A549 (cell line): ENCODE measurements at regions not wholly inside any gene's neighbourhood (a gene's known extent, or its start where the extent isn't known, plus 50 kb on each side); places are given as distances from the start of the nearest gene placed in this dataset.
A peak's percentile ranks its signal among the peaks of the same experiment; 100 is the strongest.

Experiments
- ATAC-seq, 2 experiments: fragments of 200-7000 bp in 1 of 2; fragments of >200 bp in 1 of 2; cut with Nextera tagmentation in 1 of 2; cut with Tn5 transposase in 1 of 2; 3 replicates each; pipeline versions ENCODE4 v1.8.0 to v1.9.1; 2018 to 2020; ENCODE audit warnings: mild to moderate bottlenecking in 1 of 2, moderate library complexity in 1 of 2
- CTCF ChIA-PET: fragments of 300-600 bp; sonication (Branson Sonifier 250); formaldehyde crosslinking; extraction: SDS; loops from one replicate; lab custom pipeline; 2021; ENCODE audit warnings: antibody characterized with exemption, inconsistent platforms; lab: Yijun Ruan, JAX
- POLR2A ChIA-PET: fragments of 350-600 bp; formaldehyde crosslinking; extraction: SDS; loops from one replicate; lab custom pipeline; 2021; ENCODE audit warnings: antibody characterized with exemption, inconsistent platforms; lab: Yijun Ruan, JAX
- DNase-seq, 2 experiments: peaks; one replicate each; pipeline versions ENCODE4 v3.0.0 to v3.0.0-alpha.2; 2011 to 2016; ENCODE audit warnings: low read depth in 1 of 2, low spot score in 1 of 2
- FAIRE-seq: peaks from 2 replicates; lab custom pipeline; 2011; peaks lifted over from hg19 to GRCh38; lab: Jason Lieb, UNC
- H3K27ac ChIP-seq, 2 experiments: fragments of >200 bp; sonication (Bioruptor Twin); formaldehyde crosslinking; 3 replicates each; pipeline ENCODE4 v1.5.1; 2016 to 2017
- H3K4me1 ChIP-seq: fragments of >200 bp; sonication (Bioruptor Twin); formaldehyde crosslinking; 3 replicates; pipeline ENCODE4 v1.6.1; 2016
- H3K4me2 ChIP-seq: fragments of >200 bp; sonication (Bioruptor Twin); formaldehyde crosslinking; 3 replicates; pipeline ENCODE4 v1.6.1; 2016
- H3K4me3 ChIP-seq: fragments of >200 bp; sonication (Bioruptor Twin); formaldehyde crosslinking; 3 replicates; pipeline ENCODE4 v1.5.1; 2016
- H3K9me3 ChIP-seq: fragments of >200 bp; sonication (Bioruptor Twin); formaldehyde crosslinking; 3 replicates; pipeline ENCODE4 v1.6.1; 2016
- ATOH8 ChIP-seq: fragments of 250-450 bp; sonication (Bioruptor Pico); IDR thresholded peaks from 2 replicates; pipeline ENCODE4 v1.5.0; 2020; ENCODE audit warnings: low read depth, mild to moderate bottlenecking, moderate library complexity
- CBX2 ChIP-seq: fragments of 200-600 bp; sonication (generic); IDR thresholded peaks from 2 replicates; pipeline ENCODE4 v1.6.1; 2016; ENCODE audit warnings: low read depth, mild to moderate bottlenecking, borderline replicate concordance
- E2F6 ChIP-seq: IDR thresholded peaks from 2 replicates; pipeline ENCODE4 v1.6.1; 2012; ENCODE audit warnings: low read depth, borderline replicate concordance
- ELK1 ChIP-seq: fragments of 150-350 bp; IDR thresholded peaks from 2 replicates; pipeline ENCODE4 v1.6.1; 2014; ENCODE audit warnings: low read depth, mild to moderate bottlenecking, low read length
- FOSB ChIP-seq: fragments of 250-450 bp; sonication (Bioruptor Pico); IDR thresholded peaks from 2 replicates; pipeline ENCODE4 v1.5.0; 2020; ENCODE audit warnings: mild to moderate bottlenecking, moderate library complexity
- FOXS1 ChIP-seq: fragments of 250-450 bp; sonication (Bioruptor Pico); IDR thresholded peaks from 2 replicates; pipeline ENCODE4 v1.5.0; 2020; ENCODE audit warnings: mild to moderate bottlenecking, moderate library complexity
- GATA3 ChIP-seq: IDR thresholded peaks from 2 replicates; pipeline ENCODE4 v1.6.1; 2012; ENCODE audit warnings: borderline replicate concordance
- HOXB5 ChIP-seq: fragments of 250-450 bp; sonication (Bioruptor Pico); IDR thresholded peaks from 2 replicates; pipeline ENCODE4 v1.5.0; 2020; ENCODE audit warnings: mild to moderate bottlenecking, moderate library complexity
- MAX ChIP-seq: IDR thresholded peaks from 2 replicates; pipeline ENCODE4 v1.6.1; 2012
- NFE2L2 ChIP-seq: fragments of 150-350 bp; conservative IDR thresholded peaks from 2 replicates; pipeline ENCODE4 v1.6.1; 2014; ENCODE audit warnings: low read length
- NPAS2 ChIP-seq: fragments of 250-450 bp; sonication (Bioruptor Pico); IDR thresholded peaks from 2 replicates; pipeline ENCODE4 v1.8.0; 2022; ENCODE audit warnings: mild to moderate bottlenecking, moderate library complexity, borderline replicate concordance
- PBX3 ChIP-seq: IDR thresholded peaks from 2 replicates; pipeline ENCODE4 v1.6.1; 2012
- POLR2A ChIP-seq: IDR thresholded peaks from 2 replicates; pipeline ENCODE4 v1.6.1; 2012; ENCODE audit warnings: mild to moderate bottlenecking, low read length
- RCOR1 ChIP-seq: fragments of 150-350 bp; IDR thresholded peaks from 2 replicates; pipeline ENCODE4 v1.6.1; 2014; ENCODE audit warnings: antibody characterized with exemption, low read length, low read depth
- REST ChIP-seq: fragments of 200-600 bp; sonication (generic); IDR thresholded peaks from 2 replicates; pipeline ENCODE4 v1.6.1; 2016; ENCODE audit warnings: antibody characterized with exemption, mild to moderate bottlenecking, moderate library complexity
- USF2 ChIP-seq: fragments of 450-650 bp; IDR thresholded peaks from 2 replicates; pipeline ENCODE4 v1.6.1; 2014; ENCODE audit warnings: antibody characterized with exemption
- ZC3H11A ChIP-seq: fragments of 450-650 bp; IDR thresholded peaks from 2 replicates; pipeline ENCODE4 v1.6.1; 2014; ENCODE audit warnings: antibody characterized with exemption, mild to moderate bottlenecking
- ZFP36 ChIP-seq: fragments of 450-650 bp; IDR thresholded peaks from 2 replicates; pipeline ENCODE4 v1.6.1; 2014; ENCODE audit warnings: borderline replicate concordance; ENCODE audit not compliant: partially characterized antibody
- WGBS: methylation state at CpG from one replicate; pipeline ENCODE4 v1.1.6; 2017; ENCODE audit errors: missing lambda C conversion rate; 5-methylcytosine and 5-hydroxymethylcytosine counted together

DNA sequence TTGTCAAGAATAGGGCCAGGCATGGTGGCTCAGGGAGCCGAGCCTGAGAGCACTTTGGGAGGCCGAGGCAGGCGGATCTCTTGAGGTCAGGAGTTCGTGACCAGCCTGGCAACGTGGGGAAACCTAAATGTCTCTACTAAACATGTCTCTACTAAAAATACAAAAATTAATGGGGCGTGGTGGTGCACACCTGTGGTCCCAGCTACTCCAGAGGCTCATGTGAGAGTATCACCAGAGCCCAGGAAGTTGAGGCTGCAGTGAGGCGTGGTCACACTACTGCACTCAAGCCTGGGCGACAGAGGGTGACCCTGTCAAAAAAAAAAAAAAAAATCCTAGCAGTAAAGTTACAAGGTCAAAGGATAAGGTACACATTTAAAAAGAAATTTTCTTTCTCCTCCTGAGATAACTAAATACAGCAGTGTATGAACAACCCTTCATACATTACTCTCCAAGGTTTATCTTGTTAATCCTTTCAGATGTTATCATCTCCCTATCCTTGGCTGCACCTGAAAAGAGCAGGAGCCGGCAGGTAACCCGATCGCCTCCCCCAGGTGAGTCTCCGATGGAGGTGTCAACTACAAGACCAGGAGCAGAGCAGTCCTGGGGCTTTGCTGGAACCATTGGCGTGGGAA lies 122.3 kb downstream of the GOSR1 start:
- ChIA-PET POLR2A (interaction anchor here (0.6 to 1.5 kb wide), 2 partner anchors 123 to 128 kb away, joined by 6 to 16 read pairs; partner anchors contain the start of gene GOSR1), CTCF (interaction anchor here (1.6 to 1.8 kb wide), 2 partner anchors 13 to 115 kb away, joined by 4 to 6 read pairs; no protein-coding TSS in a partner anchor)
- DNase-seq (no peak), FAIRE-seq (no peak), ATAC-seq (peak; percentile 8; a peak in 5 of 6 replicates)
- Histone ChIP-seq H3K9me3 (no peaks in the 10 kb centered on the region), H3K4me1 (peaks cover 11% of the 10 kb centered on the region; the same call in 2 of the 3 replicates), H3K27ac (peak overlapping the region; percentile 94 to 96), H3K4me2 (peak overlapping the region; percentile 79), H3K4me3 (peak overlapping the region; percentile 83)
- WGBS = 51% methylated on average over 13 of the region's 13 CpGs
- TF ChIP-seq POLR2A (no peak), CBX2 (no peak), NFE2L2 (no peak), RCOR1 (no peak), ZFP36 (no peak), ZC3H11A (no peak), ELK1 (no peak), MAX (no peak), ATOH8 (CRISPR knock-in tag) (no peak), GATA3 (no peak; the same call in 1 of the 2 replicates), E2F6 (no peak), HOXB5 (CRISPR knock-in tag) (no peak), PBX3 (no peak), FOSB (CRISPR knock-in tag) (no peak), USF2 (no peak), NPAS2 (CRISPR knock-in tag) (no peak), REST (no peak), FOXS1 (CRISPR knock-in tag) (no peak)
